HG03159 (cell line): ENCODE measurements at regions not wholly inside any gene's neighbourhood (a gene's known extent, or its start where the extent isn't known, plus 50 kb on each side); places are given as distances from the start of the nearest gene placed in this dataset.
"Not testable (repeated sequence)": the region's sequence is repeated elsewhere in the genome, so short reads cannot be mapped to it uniquely, and the experiment has no call there.

ENCODE experiments used
- ATAC-seq: cut with Tn5 transposase; IDR thresholded peaks from one replicate; pipeline ENCODE4 v1.9.1; 2021; ENCODE audit warnings: mild to moderate bottlenecking, moderate library complexity; ENCODE audit not compliant: unreplicated experiment

- no peak for ATAC-seq
These were observed 349.0 kb upstream of the AGA start for GRCh38 chr4:177791188-177791587.

GRCh38 chr4:177796841-177797240 lies 354.6 kb upstream of the AGA start:
- no peak for ATAC-seq

- ATAC-seq: no peak
These were observed 355.9 kb upstream of the AGA start for GRCh38 chr4:177798161-177798560.

- ATAC-seq: no peak
These were observed 359.9 kb upstream of the AGA start for GRCh38 chr4:177802162-177802561.

- ATAC-seq: no peak
These were observed 360.4 kb upstream of the AGA start for GRCh38 chr4:177802661-177803060.

- no peak for ATAC-seq
These were observed 360.9 kb upstream of the AGA start for GRCh38 chr4:177803151-177803550.

- no peak for ATAC-seq
These were observed 367.6 kb upstream of the AGA start for GRCh38 chr4:177809791-177810190.

- no peak for ATAC-seq
These were observed 368.0 kb upstream of the AGA start for GRCh38 chr4:177810220-177810619.

GRCh38 chr4:177818392-177818791 lies 376.2 kb upstream of the AGA start:
- ATAC-seq: not testable (repeated sequence)

- no peak for ATAC-seq
These were observed 384.7 kb upstream of the AGA start for GRCh38 chr4:177826973-177827372.

- no peak for ATAC-seq
These were observed 399.0 kb upstream of the AGA start for GRCh38 chr4:177841258-177841657.

- ATAC-seq: no peak
These were observed 411.0 kb upstream of the AGA start for GRCh38 chr4:177853229-177853628.

GRCh38 chr4:177855507-177856197 lies 413.4 kb upstream of the AGA start:
- ATAC-seq: no peak

- no peak for ATAC-seq
These were observed 417.9 kb upstream of the AGA start for GRCh38 chr4:177860171-177860570.

- no peak for ATAC-seq
These were observed 419.4 kb upstream of the AGA start for GRCh38 chr4:177861551-177862094.

- no peak for ATAC-seq
These were observed 420.4 kb upstream of the AGA start for GRCh38 chr4:177862541-177863176.

- ATAC-seq: no peak
These were observed 437.6 kb upstream of the AGA start for GRCh38 chr4:177879851-177880250.

GRCh38 chr4:177895136-177895535 lies 452.9 kb upstream of the AGA start:
- no peak for ATAC-seq

- ATAC-seq: no peak
These were observed 459.5 kb upstream of the AGA start for GRCh38 chr4:177901786-177902185.

- no peak for ATAC-seq
These were observed 460.1 kb upstream of the AGA start for GRCh38 chr4:177902386-177902785.

- no peak for ATAC-seq
These were observed 465.6 kb upstream of the AGA start for GRCh38 chr4:177907736-177908424.

- no peak for ATAC-seq
These were observed 479.5 kb upstream of the AGA start for GRCh38 chr4:177921715-177922114.
